H1 (cell line): ENCODE measurements at regions not wholly inside any gene's neighbourhood (a gene's known extent, or its start where the extent isn't known, plus 50 kb on each side); places are given as distances from the start of the nearest gene placed in this dataset.

Experiments
- E2F6 ChIP-seq: IDR thresholded peaks from 2 replicates; pipeline ENCODE4 v1.6.1; 2012; ENCODE audit warnings: inconsistent platforms

DNA sequence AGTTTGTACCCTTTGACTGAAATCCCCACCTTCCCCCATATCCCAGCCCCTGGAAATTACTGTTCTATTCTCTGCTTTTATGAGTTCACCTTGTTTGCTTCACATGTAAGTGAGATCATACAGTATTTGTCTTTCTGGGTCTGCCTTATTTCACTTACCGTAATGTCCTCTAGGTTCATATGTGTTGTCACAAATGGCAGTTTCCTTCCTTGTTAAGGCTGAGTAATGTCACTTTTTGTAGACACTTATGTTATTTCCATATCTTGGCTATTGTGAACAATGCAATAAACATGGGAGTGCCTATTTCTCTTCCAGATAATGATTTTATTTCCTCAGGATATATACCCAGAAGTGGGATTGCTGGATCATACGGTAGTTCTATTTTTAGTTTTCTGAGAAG is 272.3 kb downstream of the MRPS30 start (continued):
- no peak for TF ChIP-seq E2F6
